ENCODE measurements at regions not wholly inside any gene's neighbourhood (a gene's known extent, or its start where the extent isn't known, plus 50 kb on each side); places are given as distances from the start of the nearest gene placed in this dataset.

DNA sequence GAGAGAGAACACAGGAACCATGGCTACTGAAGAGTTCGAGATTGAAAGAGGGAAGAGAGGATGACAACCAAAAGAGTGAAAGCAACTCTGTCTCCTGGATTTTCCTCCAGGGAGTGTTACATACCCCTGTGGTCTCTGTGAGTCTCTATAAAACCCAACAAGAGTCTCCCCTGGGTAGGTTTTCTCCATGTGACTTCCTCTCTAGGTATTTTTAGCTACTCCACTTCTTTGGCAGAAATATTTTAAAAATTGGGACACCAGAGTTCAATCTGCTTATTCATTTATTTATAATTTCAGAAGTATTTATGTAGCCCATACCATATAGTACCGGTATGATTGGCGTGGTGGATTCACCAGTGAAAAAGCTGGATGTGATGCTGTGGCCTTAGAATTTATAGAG lies 671.7 kb upstream of the NR2F2 start:
- TF ChIP-seq, protein P1, sequence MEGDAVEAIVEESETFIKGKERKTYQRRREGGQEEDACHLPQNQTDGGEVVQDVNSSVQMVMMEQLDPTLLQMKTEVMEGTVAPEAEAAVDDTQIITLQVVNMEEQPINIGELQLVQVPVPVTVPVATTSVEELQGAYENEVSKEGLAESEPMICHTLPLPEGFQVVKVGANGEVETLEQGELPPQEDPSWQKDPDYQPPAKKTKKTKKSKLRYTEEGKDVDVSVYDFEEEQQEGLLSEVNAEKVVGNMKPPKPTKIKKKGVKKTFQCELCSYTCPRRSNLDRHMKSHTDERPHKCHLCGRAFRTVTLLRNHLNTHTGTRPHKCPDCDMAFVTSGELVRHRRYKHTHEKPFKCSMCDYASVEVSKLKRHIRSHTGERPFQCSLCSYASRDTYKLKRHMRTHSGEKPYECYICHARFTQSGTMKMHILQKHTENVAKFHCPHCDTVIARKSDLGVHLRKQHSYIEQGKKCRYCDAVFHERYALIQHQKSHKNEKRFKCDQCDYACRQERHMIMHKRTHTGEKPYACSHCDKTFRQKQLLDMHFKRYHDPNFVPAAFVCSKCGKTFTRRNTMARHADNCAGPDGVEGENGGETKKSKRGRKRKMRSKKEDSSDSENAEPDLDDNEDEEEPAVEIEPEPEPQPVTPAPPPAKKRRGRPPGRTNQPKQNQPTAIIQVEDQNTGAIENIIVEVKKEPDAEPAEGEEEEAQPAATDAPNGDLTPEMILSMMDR (conservative IDR thresholded peaks at IDR 0.05; ENCODE audit: low read depth, low read length) = no peak
- TF ChIP-seq EZH2 (IDR thresholded peaks at IDR 0.05; ENCODE audit: borderline replicate concordance, low read depth, low read length, poor library complexity, severe bottlenecking) = no peak
